HEK293T (cell line): ENCODE measurements at regions not wholly inside any gene's neighbourhood (a gene's known extent, or its start where the extent isn't known, plus 50 kb on each side); places are given as distances from the start of the nearest gene placed in this dataset.

Source experiments
- ARNT ChIP-seq: fragments of 450-650 bp; IDR thresholded peaks from 2 replicates; pipeline ENCODE4 v1.6.1; 2017; ENCODE audit warnings: mild to moderate bottlenecking
- BHLHE40 ChIP-seq: fragments of 450-650 bp; IDR thresholded peaks from 2 replicates; pipeline ENCODE4 v1.6.1; 2016; ENCODE audit warnings: mild to moderate bottlenecking, moderate library complexity, borderline replicate concordance
- ELF4 ChIP-seq: fragments of 450-650 bp; IDR thresholded peaks from 2 replicates; pipeline ENCODE4 v1.6.1; 2017; ENCODE audit warnings: antibody characterized with exemption
- FOXA1 ChIP-seq: fragments of 450-650 bp; IDR thresholded peaks from 2 replicates; pipeline ENCODE4 v1.6.1; 2016; ENCODE audit warnings: mild to moderate bottlenecking
- FOXM1 ChIP-seq: fragments of 450-650 bp; IDR thresholded peaks from 2 replicates; pipeline ENCODE4 v1.6.1; 2017; ENCODE audit warnings: mild to moderate bottlenecking, borderline replicate concordance
- HDGF ChIP-seq: fragments of 450-650 bp; IDR thresholded peaks from 2 replicates; pipeline ENCODE4 v1.6.1; 2017; ENCODE audit warnings: antibody characterized with exemption, borderline replicate concordance
- L3MBTL2 ChIP-seq: fragments of 450-650 bp; conservative IDR thresholded peaks from 2 replicates; pipeline ENCODE4 v1.6.1; 2016; ENCODE audit warnings: mild to moderate bottlenecking
- NFRKB ChIP-seq: fragments of 450-650 bp; IDR thresholded peaks from 2 replicates; pipeline ENCODE4 v1.6.1; 2016; ENCODE audit warnings: mild to moderate bottlenecking, moderate library complexity
- SP1 ChIP-seq: fragments of 450-650 bp; IDR thresholded peaks from 2 replicates; pipeline ENCODE4 v1.6.1; 2017
- SUZ12 ChIP-seq: fragments of 450-650 bp; IDR thresholded peaks from 2 replicates; pipeline ENCODE4 v1.6.1; 2016; ENCODE audit warnings: mild to moderate bottlenecking
- TARDBP ChIP-seq: fragments of 450-650 bp; IDR thresholded peaks from 2 replicates; pipeline ENCODE4 v1.6.1; 2016

DNA sequence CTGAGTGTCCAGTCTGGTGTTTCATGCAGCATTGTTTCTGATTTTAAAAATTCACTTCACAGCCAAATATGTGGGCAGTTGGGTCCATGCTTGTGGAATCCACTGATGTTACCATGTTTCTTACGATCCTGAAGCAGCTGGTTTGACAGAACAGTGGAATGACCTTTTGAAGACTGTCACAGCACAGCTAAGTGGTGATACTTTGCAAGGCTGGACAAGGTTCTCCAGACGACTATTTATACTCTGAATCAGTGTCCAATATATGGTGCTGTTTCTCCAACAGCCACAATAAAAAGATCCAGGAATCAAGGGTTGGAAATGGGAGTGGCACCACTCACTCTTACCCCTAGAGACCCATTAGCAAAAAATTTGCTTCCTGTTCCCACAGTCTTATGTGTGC lies 577.4 kb upstream of the RAB6C start:
- TF ChIP-seq SP1 (no peak), NFRKB (no peak), FOXM1 (no peak), ELF4 (no peak), HDGF (no peak), FOXA1 (no peak), ARNT (no peak), BHLHE40 (no peak), L3MBTL2 (no peak), SUZ12 (no peak), TARDBP (no peak)
